ENCODE measurements at regions not wholly inside any gene's neighbourhood (a gene's known extent, or its start where the extent isn't known, plus 50 kb on each side); places are given as distances from the start of the nearest gene placed in this dataset.

- no peak for DNase-seq (ENCODE audit: low read depth, low spot score)
Observed at GRCh38 chr4:124177647-124178425, 534.7 kb downstream of the ANKRD50 start.

GRCh38 chr4:124178449-124179021 lies 534.0 kb downstream of the ANKRD50 start:
- DNase-seq (ENCODE audit: low read depth, low spot score) = no peak

- no peak for DNase-seq (ENCODE audit: low read depth, low spot score)
Observed at GRCh38 chr4:124179506-124180186, 532.9 kb downstream of the ANKRD50 start.

- no peak for DNase-seq (ENCODE audit: low read depth, low spot score)
Observed at GRCh38 chr4:124181039-124181438, 531.5 kb downstream of the ANKRD50 start.

GRCh38 chr4:124183231-124183630 lies 529.3 kb downstream of the ANKRD50 start:
- DNase-seq (ENCODE audit: low read depth, low spot score) = no peak

- DNase-seq (ENCODE audit: low read depth, low spot score) = no peak
Observed at GRCh38 chr4:124183926-124184325, 528.6 kb downstream of the ANKRD50 start.

GRCh38 chr4:124184792-124185191 lies 527.7 kb downstream of the ANKRD50 start:
- no peak for DNase-seq (ENCODE audit: low read depth, low spot score)

GRCh38 chr4:124188595-124188994 lies 523.9 kb downstream of the ANKRD50 start:
- DNase-seq (ENCODE audit: low read depth, low spot score) = no peak

- no peak for DNase-seq (ENCODE audit: low read depth, low spot score)
Observed at GRCh38 chr4:124189545-124189944, 523.0 kb downstream of the ANKRD50 start.

- DNase-seq (ENCODE audit: low read depth, low spot score) = no peak
Observed at GRCh38 chr4:124191329-124191728, 521.2 kb downstream of the ANKRD50 start.

- DNase-seq (ENCODE audit: low read depth, low spot score) = no peak
Observed at GRCh38 chr4:124192544-124192943, 520.0 kb downstream of the ANKRD50 start.

- DNase-seq (ENCODE audit: low read depth, low spot score) = no peak
Observed at GRCh38 chr4:124199185-124199584, 513.3 kb downstream of the ANKRD50 start.

GRCh38 chr4:124199755-124200154 lies 512.8 kb downstream of the ANKRD50 start:
- DNase-seq (ENCODE audit: low read depth, low spot score) = no peak

GRCh38 chr4:124201636-124202035 lies 510.9 kb downstream of the ANKRD50 start:
- no peak for DNase-seq (ENCODE audit: low read depth, low spot score)

- DNase-seq (ENCODE audit: low read depth, low spot score) = no peak
Observed at GRCh38 chr4:124202099-124202498, 510.4 kb downstream of the ANKRD50 start.

- no peak for DNase-seq (ENCODE audit: low read depth, low spot score)
Observed at GRCh38 chr4:124203613-124204238, 508.8 kb downstream of the ANKRD50 start.

- no peak for DNase-seq (ENCODE audit: low read depth, low spot score)
Observed at GRCh38 chr4:124206779-124207605, 505.5 kb downstream of the ANKRD50 start.

GRCh38 chr4:124209211-124209610 lies 503.3 kb downstream of the ANKRD50 start:
- no peak for DNase-seq (ENCODE audit: low read depth, low spot score)

GRCh38 chr4:124209626-124210025 lies 502.9 kb downstream of the ANKRD50 start:
- no peak for DNase-seq (ENCODE audit: low read depth, low spot score)

GRCh38 chr4:124210746-124211145 lies 501.8 kb downstream of the ANKRD50 start:
- DNase-seq (ENCODE audit: low read depth, low spot score) = no peak

- no peak for DNase-seq (ENCODE audit: low read depth, low spot score)
Observed at GRCh38 chr4:124212815-124213630, 499.5 kb downstream of the ANKRD50 start.

Measured in activated naive CD8-positive, alpha-beta T cell treated with anti-CD3 and anti-CD28 coated beads, Interleukin-2, amount 50 U/mL, for 16 hours (primary cell).